Keratinocyte (primary cell): ENCODE measurements at regions not wholly inside any gene's neighbourhood (a gene's known extent, or its start where the extent isn't known, plus 50 kb on each side); places are given as distances from the start of the nearest gene placed in this dataset.

Source experiments
- EZH2 ChIP-seq: IDR thresholded peaks from one replicate; pipeline ENCODE4 v1.6.1; 2012; ENCODE audit warnings: inconsistent platforms, mild to moderate bottlenecking, low read length, moderate library complexity
- TF ChIP-seq, protein P1 (sequence below), 3 experiments: IDR thresholded peaks in 1 of 3; conservative IDR thresholded peaks in 1 of 3; optimal IDR thresholded peaks in 1 of 3; 2 replicates in 2 of 3; 3 replicates in 1 of 3; pipeline versions ENCODE3 to v1.5.1; 2011; ENCODE audit warnings: low read length in 3 of 3, mild to moderate bottlenecking in 3 of 3, moderate library complexity in 2 of 3, control low read depth in 1 of 3, inconsistent platforms in 1 of 3; ENCODE audit not compliant: insufficient read depth in 2 of 3; ENCODE audit errors: extremely low read depth in 1 of 3

DNA sequence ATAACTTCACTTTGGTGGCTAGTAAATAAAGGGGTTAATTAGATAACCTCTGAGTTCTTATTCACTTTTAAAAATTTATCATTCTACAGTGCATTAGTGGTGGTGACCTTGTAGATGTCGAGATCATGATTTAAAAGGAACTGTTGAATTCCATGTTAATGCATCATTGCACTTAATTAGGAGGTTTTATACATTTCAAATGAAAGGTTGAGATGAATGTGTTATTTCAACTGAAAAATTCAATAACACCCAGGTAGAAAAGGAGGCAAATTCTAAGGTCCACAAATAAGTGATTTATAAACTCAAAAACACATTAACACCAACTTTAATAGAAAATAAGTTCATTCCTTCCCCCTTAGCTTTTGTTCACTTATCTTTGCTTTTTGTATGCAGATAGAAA, 58.3 kb upstream of the TMEM170B start:
- TF ChIP-seq, protein P1, sequence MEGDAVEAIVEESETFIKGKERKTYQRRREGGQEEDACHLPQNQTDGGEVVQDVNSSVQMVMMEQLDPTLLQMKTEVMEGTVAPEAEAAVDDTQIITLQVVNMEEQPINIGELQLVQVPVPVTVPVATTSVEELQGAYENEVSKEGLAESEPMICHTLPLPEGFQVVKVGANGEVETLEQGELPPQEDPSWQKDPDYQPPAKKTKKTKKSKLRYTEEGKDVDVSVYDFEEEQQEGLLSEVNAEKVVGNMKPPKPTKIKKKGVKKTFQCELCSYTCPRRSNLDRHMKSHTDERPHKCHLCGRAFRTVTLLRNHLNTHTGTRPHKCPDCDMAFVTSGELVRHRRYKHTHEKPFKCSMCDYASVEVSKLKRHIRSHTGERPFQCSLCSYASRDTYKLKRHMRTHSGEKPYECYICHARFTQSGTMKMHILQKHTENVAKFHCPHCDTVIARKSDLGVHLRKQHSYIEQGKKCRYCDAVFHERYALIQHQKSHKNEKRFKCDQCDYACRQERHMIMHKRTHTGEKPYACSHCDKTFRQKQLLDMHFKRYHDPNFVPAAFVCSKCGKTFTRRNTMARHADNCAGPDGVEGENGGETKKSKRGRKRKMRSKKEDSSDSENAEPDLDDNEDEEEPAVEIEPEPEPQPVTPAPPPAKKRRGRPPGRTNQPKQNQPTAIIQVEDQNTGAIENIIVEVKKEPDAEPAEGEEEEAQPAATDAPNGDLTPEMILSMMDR (optimal IDR thresholded peaks at IDR 0.05 in 1 of 3, IDR thresholded peaks at IDR 0.05 in 1 of 3, conservative IDR thresholded peaks at IDR 0.05 in 1 of 3; ENCODE audit: extremely low read depth in 1 of 3, insufficient read depth in 2 of 3, low read length in 3 of 3): no peak
- TF ChIP-seq EZH2: no peak
